Thoracic aorta (tissue), 2 donors: ENCODE measurements at regions not wholly inside any gene's neighbourhood (a gene's known extent, or its start where the extent isn't known, plus 50 kb on each side); places are given as distances from the start of the nearest gene placed in this dataset.

Source experiments
- ATAC-seq: fragments of 150-250 bp; one replicate; pipeline ENCODE4 v1.8.0; 2017; ENCODE audit warnings: low read depth; ENCODE audit not compliant: insufficient number of reproducible peaks, low FRiP score
- DNase-seq: peaks from one replicate; pipeline ENCODE4 v3.0.0-alpha.2; 2020; ENCODE audit warnings: low spot score
- H3K27ac ChIP-seq, 2 donors: fragments of 200-600 bp; sonication (generic); 1 replicate in 1 of 2; 2 replicates in 1 of 2; pipeline ENCODE4 v1.5.1; 2016; ENCODE audit warnings: mild to moderate bottlenecking in 2 of 2, moderate library complexity in 2 of 2
- H3K27me3 ChIP-seq: fragments of 200-600 bp; sonication (generic); replicated peaks from 2 replicates; pipeline ENCODE4 v1.6.0; 2016; ENCODE audit warnings: mild to moderate bottlenecking; ENCODE audit not compliant: insufficient read depth
- H3K36me3 ChIP-seq: fragments of 200-600 bp; sonication (generic); one replicate; pipeline ENCODE4 v1.5.1; 2016
- H3K4me1 ChIP-seq, 2 donors: fragments of 200-600 bp; sonication (generic); 1 replicate in 1 of 2; 2 replicates in 1 of 2; pipeline versions ENCODE4 v1.5.1 to v1.6.0; 2016; ENCODE audit warnings: low read depth in 2 of 2, mild to moderate bottlenecking in 1 of 2; ENCODE audit not compliant: control insufficient read depth in 1 of 2
- H3K4me3 ChIP-seq: fragments of 200-600 bp; sonication (generic); 2 replicates; pipeline ENCODE4 v1.5.1; 2016; ENCODE audit warnings: mild to moderate bottlenecking
- H3K9me3 ChIP-seq: fragments of 200-600 bp; sonication (generic); 2 replicates; pipeline ENCODE4 v1.5.1; 2016
- TF ChIP-seq, protein P1 (sequence below): fragments of 200-600 bp; sonication (generic); IDR thresholded peaks from one replicate; pipeline ENCODE4 v1.5.1; 2019; ENCODE audit warnings: antibody characterized with exemption

DNA sequence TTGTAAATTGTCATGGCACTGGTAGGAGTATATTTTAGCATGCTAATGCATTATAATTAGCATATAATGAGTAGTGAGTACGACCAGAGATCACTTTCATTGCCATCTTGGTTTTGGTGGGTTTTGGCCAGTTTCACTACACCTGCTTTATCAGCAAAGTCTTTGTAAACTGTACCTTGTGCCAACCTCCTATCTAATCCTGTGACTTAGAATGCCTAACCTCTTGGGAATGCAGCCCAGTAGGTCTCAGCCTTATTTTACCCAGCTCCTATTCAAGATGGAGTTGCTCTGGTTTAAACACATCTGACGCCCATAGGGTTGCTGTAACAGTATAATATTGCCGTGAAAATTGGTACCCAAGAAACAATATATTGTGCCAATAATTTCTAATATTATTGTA is 159.4 kb downstream of the MAGEB5 start:
- no peaks in the 10 kb centered on the region for H3K36me3 ChIP-seq
- TF ChIP-seq, protein P1, sequence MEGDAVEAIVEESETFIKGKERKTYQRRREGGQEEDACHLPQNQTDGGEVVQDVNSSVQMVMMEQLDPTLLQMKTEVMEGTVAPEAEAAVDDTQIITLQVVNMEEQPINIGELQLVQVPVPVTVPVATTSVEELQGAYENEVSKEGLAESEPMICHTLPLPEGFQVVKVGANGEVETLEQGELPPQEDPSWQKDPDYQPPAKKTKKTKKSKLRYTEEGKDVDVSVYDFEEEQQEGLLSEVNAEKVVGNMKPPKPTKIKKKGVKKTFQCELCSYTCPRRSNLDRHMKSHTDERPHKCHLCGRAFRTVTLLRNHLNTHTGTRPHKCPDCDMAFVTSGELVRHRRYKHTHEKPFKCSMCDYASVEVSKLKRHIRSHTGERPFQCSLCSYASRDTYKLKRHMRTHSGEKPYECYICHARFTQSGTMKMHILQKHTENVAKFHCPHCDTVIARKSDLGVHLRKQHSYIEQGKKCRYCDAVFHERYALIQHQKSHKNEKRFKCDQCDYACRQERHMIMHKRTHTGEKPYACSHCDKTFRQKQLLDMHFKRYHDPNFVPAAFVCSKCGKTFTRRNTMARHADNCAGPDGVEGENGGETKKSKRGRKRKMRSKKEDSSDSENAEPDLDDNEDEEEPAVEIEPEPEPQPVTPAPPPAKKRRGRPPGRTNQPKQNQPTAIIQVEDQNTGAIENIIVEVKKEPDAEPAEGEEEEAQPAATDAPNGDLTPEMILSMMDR = no peak
- DNase-seq (no peak), ATAC-seq (no peak)
- no peaks in the 10 kb centered on the region for H3K27me3 ChIP-seq
- H3K4me3 ChIP-seq = no peak overlapping the region
- no peaks in the 10 kb centered on the region for H3K9me3 ChIP-seq
- H3K4me1 ChIP-seq = no peaks in the 10 kb centered on the region
- no peak overlapping the region for H3K27ac ChIP-seq

DNA sequence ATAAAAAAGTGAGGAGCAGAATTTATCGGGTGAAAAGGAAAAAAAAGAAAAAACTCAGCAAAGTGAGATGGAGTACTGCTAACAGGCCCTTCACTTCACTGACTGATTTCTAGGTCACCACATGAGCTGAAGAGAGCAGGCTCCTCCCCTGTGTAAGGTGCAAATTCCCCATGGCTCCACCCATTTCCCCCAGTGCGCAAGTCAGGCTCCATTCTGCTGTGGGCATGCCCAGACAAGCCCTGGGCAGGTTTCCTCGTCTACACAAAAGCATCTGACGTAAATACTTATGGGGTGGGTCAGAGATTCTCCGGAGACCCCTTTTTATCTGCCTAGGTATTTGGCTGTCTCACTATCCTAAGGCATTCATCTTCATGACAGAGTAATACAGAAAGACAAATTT is 157.9 kb downstream of the MAGEB5 start:
- ATAC-seq = no peak
- Histone ChIP-seq H3K4me3 (no peak overlapping the region), H3K9me3 (no peaks in the 10 kb centered on the region), H3K36me3 (no peaks in the 10 kb centered on the region), H3K27ac (no peak overlapping the region), H3K27me3 (no peaks in the 10 kb centered on the region), H3K4me1 (no peaks in the 10 kb centered on the region)
- DNase-seq = no peak
- TF ChIP-seq, protein P1 = no peak

GRCh38 chrX:26352891-26353430 is 137.0 kb downstream of the MAGEB5 start:
- ATAC-seq (no peak), DNase-seq (no peak)
- no peaks in the 10 kb centered on the region for H3K4me1 ChIP-seq
- H3K9me3 ChIP-seq = no peaks in the 10 kb centered on the region
- no peaks in the 10 kb centered on the region for H3K27me3 ChIP-seq
- H3K4me3 ChIP-seq = no peak overlapping the region
- TF ChIP-seq, protein P1 = no peak
- no peak overlapping the region for H3K27ac ChIP-seq
- H3K36me3 ChIP-seq = no peaks in the 10 kb centered on the region

DNA sequence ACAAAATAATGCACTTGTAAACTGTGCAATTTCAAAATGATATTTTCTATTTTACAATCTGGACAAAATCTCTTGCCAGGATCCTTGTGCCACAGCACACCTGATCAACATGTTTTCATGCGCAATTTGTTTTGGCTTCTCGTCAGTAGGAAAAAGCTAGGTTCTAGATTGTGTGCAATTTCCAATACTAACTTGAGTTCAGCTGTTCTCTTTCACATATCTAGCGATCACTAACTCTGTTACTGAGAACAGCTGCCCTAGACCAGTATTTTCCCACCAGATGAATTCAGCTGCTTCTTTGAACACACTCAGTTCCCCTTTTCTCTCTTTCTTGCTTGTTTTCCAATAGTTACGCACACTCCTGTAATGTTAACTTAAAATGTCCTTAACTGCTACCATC is 131.2 kb downstream of the MAGEB5 start:
- DNase-seq (no peak), ATAC-seq (no peak)
- Histone ChIP-seq H3K9me3 (no peaks in the 10 kb centered on the region), H3K4me1 (no peaks in the 10 kb centered on the region), H3K4me3 (no peak overlapping the region), H3K36me3 (no peaks in the 10 kb centered on the region), H3K27ac (no peak overlapping the region), H3K27me3 (no peaks in the 10 kb centered on the region)
- TF ChIP-seq, protein P1 = no peak

DNA sequence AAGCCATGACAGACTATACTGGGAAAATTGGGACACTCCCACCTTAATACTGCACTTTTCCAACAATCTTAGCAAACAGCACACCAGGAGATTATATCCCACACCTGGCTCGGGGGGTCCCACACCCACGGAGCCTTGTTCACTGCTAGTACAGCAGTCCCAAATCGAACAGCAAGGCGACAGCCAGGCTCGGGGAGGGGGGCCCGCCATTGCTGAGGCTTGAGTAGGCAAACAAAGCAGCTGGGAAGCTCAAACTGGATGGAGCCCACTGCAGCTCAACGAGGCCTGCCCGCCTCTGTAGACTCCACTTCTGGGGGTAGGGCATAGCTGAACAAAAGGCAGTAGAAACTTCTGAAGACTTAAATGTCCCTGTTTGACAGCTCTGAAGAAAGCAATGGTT is 118.3 kb downstream of the MAGEB5 start:
- Histone ChIP-seq H3K27ac (no peak overlapping the region), H3K36me3 (no peaks in the 10 kb centered on the region), H3K4me1 (no peaks in the 10 kb centered on the region), H3K9me3 (no peaks in the 10 kb centered on the region), H3K4me3 (no peak overlapping the region), H3K27me3 (no peaks in the 10 kb centered on the region)
- TF ChIP-seq, protein P1 = no peak
- ATAC-seq (no peak), DNase-seq (no peak)
